ENCODE measurements at regions not wholly inside any gene's neighbourhood (a gene's known extent, or its start where the extent isn't known, plus 50 kb on each side); places are given as distances from the start of the nearest gene placed in this dataset.

GRCh38 chr18:60500960-60501359, 128.4 kb upstream of the MC4R start:
- no peaks in the 10 kb centered on the region for H3K9me3 Mint-ChIP-seq (ENCODE audit: low read depth)
- no peaks in the 10 kb centered on the region for H3K36me3 Mint-ChIP-seq (ENCODE audit: insufficient read depth)
- H3K27me3 Mint-ChIP-seq: no peaks in the 10 kb centered on the region
- DNase-seq (ENCODE audit: low spot score, unreplicated experiment): no peak
- peaks cover 6% of the 10 kb centered on the region for H3K4me1 Mint-ChIP-seq (ENCODE audit: low read depth)
- no peak overlapping the region for H3K4me3 Mint-ChIP-seq (ENCODE audit: low read depth)
- H3K27ac Mint-ChIP-seq: no peak overlapping the region
- TF ChIP-seq CTCF (IDR thresholded peaks at IDR 0.05; ENCODE audit: unreplicated experiment): no peak

- Mint-ChIP-seq H3K27ac (no peak overlapping the region), H3K4me1 (ENCODE audit: low read depth) (peaks cover 6% of the 10 kb centered on the region), H3K4me3 (ENCODE audit: low read depth) (no peak overlapping the region), H3K9me3 (ENCODE audit: low read depth) (no peaks in the 10 kb centered on the region), H3K27me3 (no peaks in the 10 kb centered on the region), H3K36me3 (ENCODE audit: insufficient read depth) (no peaks in the 10 kb centered on the region)
- DNase-seq (ENCODE audit: low spot score, unreplicated experiment): no peak
- no peak for TF ChIP-seq CTCF (IDR thresholded peaks at IDR 0.05; ENCODE audit: unreplicated experiment)
These were observed 130.0 kb upstream of the MC4R start for GRCh38 chr18:60502591-60502990.

- TF ChIP-seq CTCF (IDR thresholded peaks at IDR 0.05; ENCODE audit: unreplicated experiment): no peak
- no peaks in the 10 kb centered on the region for H3K36me3 Mint-ChIP-seq (ENCODE audit: insufficient read depth)
- no peak for DNase-seq (ENCODE audit: low spot score, unreplicated experiment)
- H3K9me3 Mint-ChIP-seq (ENCODE audit: low read depth): no peaks in the 10 kb centered on the region
- H3K27me3 Mint-ChIP-seq: no peaks in the 10 kb centered on the region
- no peak overlapping the region for H3K27ac Mint-ChIP-seq
- H3K4me1 Mint-ChIP-seq (ENCODE audit: low read depth): peaks cover 6% of the 10 kb centered on the region
- H3K4me3 Mint-ChIP-seq (ENCODE audit: low read depth): no peak overlapping the region
These were observed 130.6 kb upstream of the MC4R start for GRCh38 chr18:60503199-60503598.

- peaks cover 4% of the 10 kb centered on the region for H3K4me1 Mint-ChIP-seq (ENCODE audit: low read depth)
- no peak overlapping the region for H3K4me3 Mint-ChIP-seq (ENCODE audit: low read depth)
- H3K9me3 Mint-ChIP-seq (ENCODE audit: low read depth): no peaks in the 10 kb centered on the region
- H3K27me3 Mint-ChIP-seq: no peaks in the 10 kb centered on the region
- no peak for TF ChIP-seq CTCF (IDR thresholded peaks at IDR 0.05; ENCODE audit: unreplicated experiment)
- no peak overlapping the region for H3K27ac Mint-ChIP-seq
- H3K36me3 Mint-ChIP-seq (ENCODE audit: insufficient read depth): no peaks in the 10 kb centered on the region
- no peak for DNase-seq (ENCODE audit: low spot score, unreplicated experiment)
These were observed 133.6 kb upstream of the MC4R start for GRCh38 chr18:60506190-60506589.

GRCh38 chr18:60506682-60507081, 134.1 kb upstream of the MC4R start:
- Mint-ChIP-seq H3K27me3 (no peaks in the 10 kb centered on the region), H3K36me3 (ENCODE audit: insufficient read depth) (no peaks in the 10 kb centered on the region), H3K9me3 (ENCODE audit: low read depth) (no peaks in the 10 kb centered on the region), H3K4me1 (ENCODE audit: low read depth) (peaks cover 4% of the 10 kb centered on the region), H3K27ac (no peak overlapping the region), H3K4me3 (ENCODE audit: low read depth) (no peak overlapping the region)
- TF ChIP-seq CTCF (IDR thresholded peaks at IDR 0.05; ENCODE audit: unreplicated experiment): no peak
- DNase-seq (ENCODE audit: low spot score, unreplicated experiment): no peak
